Chondrocyte (in vitro differentiated cells): ENCODE measurements at regions not wholly inside any gene's neighbourhood (a gene's known extent, or its start where the extent isn't known, plus 50 kb on each side); places are given as distances from the start of the nearest gene placed in this dataset.
"Not testable (repeated sequence)": the region's sequence is repeated elsewhere in the genome, so short reads cannot be mapped to it uniquely, and the experiment has no call there.

ENCODE experiments used
- DNase-seq: peaks from one replicate; pipeline ENCODE4 v3.0.0; 2021; ENCODE audit warnings: mixed read lengths, low spot score
- H3K27ac Mint-ChIP-seq: one replicate; pipeline ENCODE4 v1.8.0; 2021; ENCODE audit warnings: mild to moderate bottlenecking, moderate library complexity, mixed read lengths; ENCODE audit not compliant: unreplicated experiment
- H3K27me3 Mint-ChIP-seq: 2 replicates; pipeline ENCODE4 v1.8.0; 2021; ENCODE audit warnings: low read depth, mixed read lengths
- H3K36me3 Mint-ChIP-seq: 2 replicates; pipeline ENCODE4 v1.8.0; 2021; ENCODE audit warnings: low read depth, mixed read lengths
- H3K4me1 Mint-ChIP-seq: 2 replicates; pipeline ENCODE4 v1.8.0; 2021; ENCODE audit warnings: low read depth, mild to moderate bottlenecking, mixed read lengths
- H3K4me3 Mint-ChIP-seq: one replicate; pipeline ENCODE4 v1.8.0; 2021; ENCODE audit warnings: mild to moderate bottlenecking, moderate library complexity, mixed read lengths; ENCODE audit not compliant: unreplicated experiment
- H3K9me3 Mint-ChIP-seq: 2 replicates; pipeline ENCODE4 v1.8.0; 2021; ENCODE audit warnings: low read depth, mixed read lengths
- TF ChIP-seq, protein P1 (sequence below): fragments of 200-600 bp; sonication (generic); IDR thresholded peaks from 2 replicates; pipeline ENCODE4 v1.5.0; 2021; ENCODE audit warnings: antibody characterized with exemption, mild to moderate bottlenecking, moderate library complexity

DNA sequence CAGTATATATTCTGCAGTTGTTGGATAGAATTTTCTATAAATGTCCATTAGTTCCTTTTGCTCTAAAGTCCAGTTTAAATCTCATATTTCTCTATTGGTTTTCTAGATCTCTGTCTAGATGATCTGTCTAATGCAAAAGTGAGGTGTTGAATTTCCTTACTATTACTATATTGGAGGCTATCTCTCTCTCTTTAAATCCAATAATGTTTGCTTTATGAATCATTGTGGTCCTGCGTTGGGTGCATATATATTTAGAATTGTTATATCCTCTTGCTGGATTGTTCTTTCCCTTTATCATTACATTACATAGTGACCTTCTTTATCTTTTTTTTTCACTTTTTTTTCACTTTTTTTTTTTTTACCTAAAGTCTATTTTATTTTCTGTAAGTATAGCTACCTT is 208.5 kb upstream of the ASCC3 start:
- no peak overlapping the region for H3K4me3 Mint-ChIP-seq
- H3K4me1 Mint-ChIP-seq: peaks cover 17% of the 10 kb centered on the region
- no peaks in the 10 kb centered on the region for H3K27me3 Mint-ChIP-seq
- H3K36me3 Mint-ChIP-seq: peaks cover 8% of the 10 kb centered on the region
- H3K27ac Mint-ChIP-seq: no peak overlapping the region
- TF ChIP-seq, protein P1, sequence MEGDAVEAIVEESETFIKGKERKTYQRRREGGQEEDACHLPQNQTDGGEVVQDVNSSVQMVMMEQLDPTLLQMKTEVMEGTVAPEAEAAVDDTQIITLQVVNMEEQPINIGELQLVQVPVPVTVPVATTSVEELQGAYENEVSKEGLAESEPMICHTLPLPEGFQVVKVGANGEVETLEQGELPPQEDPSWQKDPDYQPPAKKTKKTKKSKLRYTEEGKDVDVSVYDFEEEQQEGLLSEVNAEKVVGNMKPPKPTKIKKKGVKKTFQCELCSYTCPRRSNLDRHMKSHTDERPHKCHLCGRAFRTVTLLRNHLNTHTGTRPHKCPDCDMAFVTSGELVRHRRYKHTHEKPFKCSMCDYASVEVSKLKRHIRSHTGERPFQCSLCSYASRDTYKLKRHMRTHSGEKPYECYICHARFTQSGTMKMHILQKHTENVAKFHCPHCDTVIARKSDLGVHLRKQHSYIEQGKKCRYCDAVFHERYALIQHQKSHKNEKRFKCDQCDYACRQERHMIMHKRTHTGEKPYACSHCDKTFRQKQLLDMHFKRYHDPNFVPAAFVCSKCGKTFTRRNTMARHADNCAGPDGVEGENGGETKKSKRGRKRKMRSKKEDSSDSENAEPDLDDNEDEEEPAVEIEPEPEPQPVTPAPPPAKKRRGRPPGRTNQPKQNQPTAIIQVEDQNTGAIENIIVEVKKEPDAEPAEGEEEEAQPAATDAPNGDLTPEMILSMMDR: no peak
- H3K9me3 Mint-ChIP-seq: peaks cover 21% of the 10 kb centered on the region
- no peak for DNase-seq

DNA sequence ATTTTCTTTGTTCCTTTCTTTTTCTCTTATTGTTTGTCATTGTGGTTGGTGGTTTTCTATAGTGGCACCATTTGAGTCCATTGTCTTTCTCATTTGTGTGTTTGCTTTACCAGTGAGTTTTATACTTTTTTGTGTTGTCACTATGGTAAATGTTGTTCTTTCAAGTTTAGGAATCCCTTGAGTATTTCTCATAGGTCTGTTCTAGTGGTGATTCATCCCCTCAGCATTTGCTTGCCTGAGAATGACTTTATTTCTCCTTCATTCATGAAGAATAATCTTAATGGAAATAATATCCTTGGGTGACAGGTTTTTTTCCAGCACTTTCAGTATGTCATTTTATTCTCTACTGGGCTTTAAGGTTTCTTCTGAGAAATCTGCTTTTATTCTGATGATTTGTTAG is 209.2 kb upstream of the ASCC3 start:
- TF ChIP-seq, protein P1: no peak
- H3K9me3 Mint-ChIP-seq: peaks cover 21% of the 10 kb centered on the region
- no peak overlapping the region for H3K4me3 Mint-ChIP-seq
- H3K27ac Mint-ChIP-seq: no peak overlapping the region
- no peaks in the 10 kb centered on the region for H3K27me3 Mint-ChIP-seq
- DNase-seq: no peak
- H3K36me3 Mint-ChIP-seq: peaks cover 8% of the 10 kb centered on the region
- peaks cover 13% of the 10 kb centered on the region for H3K4me1 Mint-ChIP-seq

DNA sequence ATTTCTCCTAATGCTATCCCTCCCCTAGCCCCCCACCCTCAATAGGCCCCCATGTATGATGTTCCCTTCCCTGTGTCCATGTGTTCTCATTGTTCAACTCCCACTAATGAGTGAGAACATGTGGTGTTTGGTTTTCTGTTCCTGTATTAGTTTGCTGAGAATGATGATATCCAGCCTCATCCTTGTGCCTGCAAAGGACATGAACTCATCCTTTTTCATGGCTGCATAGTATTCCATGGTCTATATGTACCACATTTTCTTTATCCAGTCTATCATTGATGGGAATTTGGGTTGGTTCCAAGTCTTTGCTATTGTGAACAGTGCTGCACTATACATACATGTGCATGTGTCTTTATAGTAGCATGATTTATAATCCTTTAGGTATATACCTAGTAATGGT is 217.5 kb upstream of the ASCC3 start:
- peaks cover 17% of the 10 kb centered on the region for H3K9me3 Mint-ChIP-seq

DNA sequence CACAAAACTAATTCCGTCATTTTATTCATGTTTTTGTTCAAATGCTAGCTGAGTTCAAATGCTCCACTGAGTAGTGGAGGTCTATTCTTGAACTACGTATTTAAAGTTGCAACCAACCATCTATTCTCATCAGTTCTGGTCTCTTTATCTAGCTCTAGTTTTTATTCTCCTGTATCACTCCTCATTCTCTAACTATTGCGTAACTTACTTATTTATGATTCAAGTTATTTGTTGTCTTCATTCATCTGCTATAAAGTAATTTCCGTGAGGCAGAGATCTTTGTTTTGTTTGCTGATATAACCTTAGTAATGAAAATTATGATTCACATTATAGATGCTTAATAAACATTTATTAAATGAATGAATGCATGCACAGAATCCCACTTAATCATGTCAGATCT is 221.6 kb upstream of the ASCC3 start:
- TF ChIP-seq, protein P1: no peak
- Mint-ChIP-seq H3K9me3 (peaks cover 15% of the 10 kb centered on the region), H3K36me3 (no peaks in the 10 kb centered on the region), H3K4me1 (no peaks in the 10 kb centered on the region), H3K27ac (no peak overlapping the region), H3K4me3 (no peak overlapping the region), H3K27me3 (no peaks in the 10 kb centered on the region)
- no peak for DNase-seq

More for the DNA sequence above, 217.5 kb upstream of the ASCC3 start:
- H3K27ac Mint-ChIP-seq, H3K4me3 Mint-ChIP-seq, H3K36me3 Mint-ChIP-seq, H3K4me1 Mint-ChIP-seq, DNase-seq, H3K27me3 Mint-ChIP-seq: not testable (repeated sequence)

DNA sequence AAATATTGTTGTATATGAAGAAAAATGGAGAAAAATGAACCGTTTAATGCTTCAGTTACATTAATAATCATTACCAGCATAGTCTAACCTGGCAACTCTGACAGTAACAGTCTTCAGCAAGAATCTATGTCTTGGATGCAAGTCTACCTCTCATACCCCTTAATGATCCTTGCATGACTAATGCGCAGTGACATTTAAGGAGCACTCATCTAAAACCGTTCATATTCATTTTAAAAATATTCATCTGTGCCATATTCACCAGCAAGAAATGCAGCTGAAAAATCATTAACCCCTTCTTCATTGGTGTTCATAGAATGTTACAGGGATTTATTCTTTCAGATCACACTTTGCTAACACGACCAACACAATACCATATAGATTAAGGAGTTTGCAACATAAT is 227.2 kb upstream of the ASCC3 start:
- Mint-ChIP-seq H3K27me3 (no peaks in the 10 kb centered on the region), H3K4me1 (no peaks in the 10 kb centered on the region), H3K36me3 (no peaks in the 10 kb centered on the region), H3K27ac (no peak overlapping the region), H3K9me3 (no peaks in the 10 kb centered on the region), H3K4me3 (no peak overlapping the region)
- TF ChIP-seq, protein P1: no peak
- no peak for DNase-seq

DNA sequence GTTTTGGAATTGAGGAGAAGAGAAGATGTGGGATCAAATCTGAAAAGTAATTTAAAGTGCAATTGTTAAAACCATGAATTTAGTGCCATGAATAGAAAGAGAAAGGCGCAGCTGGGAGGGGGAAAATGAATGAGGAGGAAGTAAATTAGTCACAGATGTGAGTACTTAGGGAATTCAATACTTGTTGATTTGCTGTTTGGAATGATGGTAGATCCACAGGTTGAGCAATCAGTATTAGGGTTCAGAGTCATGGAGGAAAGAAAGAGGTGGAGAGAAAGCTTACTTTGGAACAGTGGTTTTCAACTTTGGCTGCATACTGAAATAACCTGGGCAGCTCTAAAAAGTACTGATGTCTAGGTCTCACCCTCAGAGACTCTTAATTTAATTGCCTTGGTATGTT is 229.7 kb upstream of the ASCC3 start:
- H3K4me3 Mint-ChIP-seq: no peak overlapping the region
- no peak for DNase-seq
- H3K4me1 Mint-ChIP-seq: no peaks in the 10 kb centered on the region
- no peaks in the 10 kb centered on the region for H3K27me3 Mint-ChIP-seq
- no peaks in the 10 kb centered on the region for H3K36me3 Mint-ChIP-seq
- no peaks in the 10 kb centered on the region for H3K9me3 Mint-ChIP-seq
- H3K27ac Mint-ChIP-seq: no peak overlapping the region
- TF ChIP-seq, protein P1: no peak
